BE2C (cell line): ENCODE measurements at regions not wholly inside any gene's neighbourhood (a gene's known extent, or its start where the extent isn't known, plus 50 kb on each side); places are given as distances from the start of the nearest gene placed in this dataset.

ENCODE experiments used
- DNase-seq: peaks from one replicate; pipeline ENCODE4 v3.0.0-alpha.2; 2020
- H3K27me3 ChIP-seq: fragments of 250-450 bp; sonication (Bioruptor Pico); 2 replicates; pipeline ENCODE4 v1.5.1; 2020; ENCODE audit warnings: mild to moderate bottlenecking
- H3K36me3 ChIP-seq: fragments of 250-450 bp; sonication (Bioruptor Pico); 2 replicates; pipeline ENCODE4 v1.5.1; 2020; ENCODE audit warnings: mild to moderate bottlenecking
- H3K4me1 ChIP-seq: fragments of 250-450 bp; sonication (Bioruptor Pico); 2 replicates; pipeline ENCODE4 v1.5.1; 2020
- H3K4me3 ChIP-seq: 2 replicates; pipeline ENCODE4 v1.5.1; 2011; ENCODE audit warnings: low read depth, low read length
- H3K9me3 ChIP-seq: fragments of 250-450 bp; sonication (Bioruptor Pico); 2 replicates; pipeline ENCODE4 v1.5.1; 2020
- CTCF ChIP-seq: IDR thresholded peaks from 2 replicates; pipeline ENCODE4 v1.5.1; 2012; ENCODE audit warnings: mild to moderate bottlenecking, low read depth, low read length

GRCh38 chr7:10596827-10597226 lies 376.8 kb upstream of the PHF14 start:
- peaks cover 8% of the 10 kb centered on the region; the same call in 1 of the 2 replicates for H3K4me1 ChIP-seq
- H3K4me3 ChIP-seq, result no peak overlapping the region
- TF ChIP-seq CTCF, result no peak
- no peaks in the 10 kb centered on the region for H3K27me3 ChIP-seq
- no peaks in the 10 kb centered on the region for H3K9me3 ChIP-seq
- DNase-seq, result no peak
- no peaks in the 10 kb centered on the region for H3K36me3 ChIP-seq

- TF ChIP-seq CTCF, result no peak
- H3K4me1 ChIP-seq, result peaks cover 12% of the 10 kb centered on the region
- no peaks in the 10 kb centered on the region for H3K27me3 ChIP-seq
- DNase-seq, result no peak
- H3K36me3 ChIP-seq, result no peaks in the 10 kb centered on the region
- H3K4me3 ChIP-seq, result no peak overlapping the region
- no peaks in the 10 kb centered on the region for H3K9me3 ChIP-seq
Observed at GRCh38 chr7:10604128-10604527, 369.5 kb upstream of the PHF14 start.

- no peak overlapping the region for H3K4me3 ChIP-seq
- no peaks in the 10 kb centered on the region for H3K36me3 ChIP-seq
- DNase-seq, result no peak
- H3K4me1 ChIP-seq, result no peaks in the 10 kb centered on the region
- no peaks in the 10 kb centered on the region for H3K27me3 ChIP-seq
- no peaks in the 10 kb centered on the region for H3K9me3 ChIP-seq
- no peak for TF ChIP-seq CTCF
Observed at GRCh38 chr7:10612950-10613349, 360.7 kb upstream of the PHF14 start.

GRCh38 chr7:10618953-10619352 lies 354.7 kb upstream of the PHF14 start:
- no peaks in the 10 kb centered on the region for H3K36me3 ChIP-seq
- no peaks in the 10 kb centered on the region for H3K4me1 ChIP-seq
- no peaks in the 10 kb centered on the region for H3K9me3 ChIP-seq
- no peak overlapping the region for H3K4me3 ChIP-seq
- no peak for TF ChIP-seq CTCF
- DNase-seq, result no peak
- H3K27me3 ChIP-seq, result no peaks in the 10 kb centered on the region

GRCh38 chr7:10632712-10633111 lies 341.0 kb upstream of the PHF14 start:
- H3K36me3 ChIP-seq, result no peaks in the 10 kb centered on the region
- peaks cover 3% of the 10 kb centered on the region; the same call in 1 of the 2 replicates for H3K4me1 ChIP-seq
- H3K27me3 ChIP-seq, result no peaks in the 10 kb centered on the region
- no peak for TF ChIP-seq CTCF
- no peak overlapping the region for H3K4me3 ChIP-seq
- no peak for DNase-seq
- no peaks in the 10 kb centered on the region for H3K9me3 ChIP-seq

- DNase-seq, result no peak
- no peak for TF ChIP-seq CTCF
Observed at GRCh38 chr7:10634239-10634638, 339.4 kb upstream of the PHF14 start.

More at GRCh38 chr7:10634239-10634638, 339.4 kb upstream of the PHF14 start:
- H3K27me3 ChIP-seq, result no peaks in the 10 kb centered on the region
- no peak overlapping the region for H3K4me3 ChIP-seq
- H3K9me3 ChIP-seq, result no peaks in the 10 kb centered on the region
- no peaks in the 10 kb centered on the region for H3K36me3 ChIP-seq
- peaks cover 3% of the 10 kb centered on the region; the same call in 1 of the 2 replicates for H3K4me1 ChIP-seq
